HEK293 (cell line): ENCODE measurements at regions not wholly inside any gene's neighbourhood (a gene's known extent, or its start where the extent isn't known, plus 50 kb on each side); places are given as distances from the start of the nearest gene placed in this dataset.

Source experiments
- SP2 ChIP-seq: fragments of 450-650 bp; formaldehyde crosslinking; IDR thresholded peaks from 2 replicates; pipeline ENCODE4 v1.5.1; 2016; ENCODE audit warnings: missing biosample characterization, missing genetic modification characterization
- SP7 ChIP-seq: fragments of 450-650 bp; formaldehyde crosslinking; IDR thresholded peaks from 2 replicates; pipeline ENCODE4 v1.5.1; 2016; ENCODE audit warnings: missing biosample characterization, missing genetic modification characterization
- YY1 ChIP-seq: fragments of 450-650 bp; formaldehyde crosslinking; IDR thresholded peaks from 2 replicates; pipeline ENCODE4 v1.5.1; 2018; ENCODE audit warnings: missing biosample characterization, missing genetic modification characterization
- ZBTB21 ChIP-seq: fragments of 450-650 bp; formaldehyde crosslinking; IDR thresholded peaks from 2 replicates; pipeline ENCODE4 v1.5.1; 2017; ENCODE audit warnings: missing biosample characterization, missing genetic modification characterization
- ZNF416 ChIP-seq: fragments of 450-650 bp; formaldehyde crosslinking; IDR thresholded peaks from 2 replicates; pipeline ENCODE4 v1.5.1; 2016; ENCODE audit warnings: missing biosample characterization, missing genetic modification characterization
- TF ChIP-seq, protein P1 (sequence below): fragments of 450-650 bp; formaldehyde crosslinking; IDR thresholded peaks from 2 replicates; pipeline ENCODE4 v1.5.1; 2016; ENCODE audit warnings: missing biosample characterization, missing genetic modification characterization

DNA sequence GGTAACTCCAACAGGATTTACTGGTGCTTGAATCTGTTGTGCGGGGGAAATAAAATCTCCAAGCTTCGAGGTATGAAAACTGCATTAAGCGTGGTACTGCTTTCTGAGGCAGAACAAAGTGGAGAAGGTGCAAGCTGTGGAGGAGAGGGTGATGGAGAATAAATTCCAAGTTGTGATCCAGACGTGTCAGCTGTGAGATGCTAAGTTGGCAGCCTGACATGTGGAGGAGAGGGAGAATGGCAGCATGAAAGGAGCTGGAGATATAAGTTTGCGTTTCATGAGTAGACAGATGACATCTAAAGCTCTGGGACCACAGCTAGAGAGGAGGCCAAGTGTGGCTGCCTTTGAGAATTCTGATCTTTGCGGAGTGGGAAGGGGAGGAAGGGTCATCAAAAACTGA lies 411.8 kb downstream of the FBXO15 start:
- TF ChIP-seq, protein P1, sequence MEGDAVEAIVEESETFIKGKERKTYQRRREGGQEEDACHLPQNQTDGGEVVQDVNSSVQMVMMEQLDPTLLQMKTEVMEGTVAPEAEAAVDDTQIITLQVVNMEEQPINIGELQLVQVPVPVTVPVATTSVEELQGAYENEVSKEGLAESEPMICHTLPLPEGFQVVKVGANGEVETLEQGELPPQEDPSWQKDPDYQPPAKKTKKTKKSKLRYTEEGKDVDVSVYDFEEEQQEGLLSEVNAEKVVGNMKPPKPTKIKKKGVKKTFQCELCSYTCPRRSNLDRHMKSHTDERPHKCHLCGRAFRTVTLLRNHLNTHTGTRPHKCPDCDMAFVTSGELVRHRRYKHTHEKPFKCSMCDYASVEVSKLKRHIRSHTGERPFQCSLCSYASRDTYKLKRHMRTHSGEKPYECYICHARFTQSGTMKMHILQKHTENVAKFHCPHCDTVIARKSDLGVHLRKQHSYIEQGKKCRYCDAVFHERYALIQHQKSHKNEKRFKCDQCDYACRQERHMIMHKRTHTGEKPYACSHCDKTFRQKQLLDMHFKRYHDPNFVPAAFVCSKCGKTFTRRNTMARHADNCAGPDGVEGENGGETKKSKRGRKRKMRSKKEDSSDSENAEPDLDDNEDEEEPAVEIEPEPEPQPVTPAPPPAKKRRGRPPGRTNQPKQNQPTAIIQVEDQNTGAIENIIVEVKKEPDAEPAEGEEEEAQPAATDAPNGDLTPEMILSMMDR (tag by site-specific recombination) = no peak
- TF ChIP-seq ZNF416 (tag by site-specific recombination) (no peak), SP7 (tag by site-specific recombination) (no peak), SP2 (tag by site-specific recombination) (no peak), ZBTB21 (tag by site-specific recombination) (no peak), YY1 (tag by site-specific recombination) (no peak)
